CD4-positive, alpha-beta T cell (primary cell): ENCODE measurements at regions not wholly inside any gene's neighbourhood (a gene's known extent, or its start where the extent isn't known, plus 50 kb on each side); places are given as distances from the start of the nearest gene placed in this dataset.

ENCODE experiments used
- ATAC-seq: fragments of 200-7000 bp; cut with Tn5 transposase; one replicate; pipeline ENCODE4 v1.10.0; 2022; ENCODE audit warnings: mild to moderate bottlenecking; ENCODE audit not compliant: poor library complexity
- CTCF ChIA-PET: fragments of 350-600 bp; sonication (Branson Sonifier 250); formaldehyde crosslinking; loops from one replicate; lab custom pipeline; 2021; ENCODE audit warnings: antibody characterized with exemption, inconsistent platforms; lab: Charles Lee
- POLR2A ChIA-PET: fragments of 350-600 bp; sonication (Branson Sonifier 250); formaldehyde crosslinking; loops from one replicate; lab custom pipeline; 2021; ENCODE audit warnings: antibody characterized with exemption, inconsistent platforms; lab: Charles Lee
- DNase-seq, 14 experiments: peaks; one replicate each; pipeline ENCODE4 v3.0.0-alpha.2; 2013 to 2020; ENCODE audit warnings: mixed read lengths in 2 of 14
- H3K27ac ChIP-seq, 2 donors: one replicate each; pipeline versions ENCODE4 v1.5.1 to v1.7.0; 2013; ENCODE audit warnings: low read length in 2 of 2, low read depth in 1 of 2, mild to moderate bottlenecking in 1 of 2
- H3K27me3 ChIP-seq, 2 experiments: 1 replicate in 1 of 2; 2 replicates in 1 of 2; pipeline versions ENCODE4 v1.6.1 to v1.7.0; 2013; ENCODE audit warnings: low read length in 2 of 2, control low read depth in 1 of 2, mild to moderate bottlenecking in 1 of 2, moderate library complexity in 1 of 2; ENCODE audit not compliant: insufficient read depth in 2 of 2, control insufficient read depth in 1 of 2
- H3K36me3 ChIP-seq: one replicate; pipeline ENCODE4 v1.6.1; 2013; ENCODE audit warnings: low read length, control low read depth; ENCODE audit not compliant: insufficient read depth
- H3K4me1 ChIP-seq: one replicate; pipeline ENCODE4 v1.6.1; 2013; ENCODE audit warnings: low read length, control low read depth; ENCODE audit not compliant: insufficient read depth
- H3K4me3 ChIP-seq: one replicate; pipeline ENCODE4 v1.5.1; 2013; ENCODE audit warnings: mild to moderate bottlenecking, low read length, moderate library complexity
- H3K9me3 ChIP-seq, 2 experiments: 1 replicate in 1 of 2; 2 replicates in 1 of 2; pipeline versions ENCODE4 v1.6.1 to v1.7.0; 2013; ENCODE audit warnings: low read length in 2 of 2, mild to moderate bottlenecking in 2 of 2, control low read depth in 1 of 2, moderate library complexity in 1 of 2; ENCODE audit not compliant: control insufficient read depth in 1 of 2, insufficient read depth in 1 of 2
- H3K27ac Mint-ChIP-seq: one replicate; pipeline ENCODE4 v1.8.0; 2020; ENCODE audit warnings: mixed read lengths
- H3K27me3 Mint-ChIP-seq: one replicate; pipeline ENCODE4 v1.8.0; 2021; ENCODE audit warnings: mixed read lengths
- H3K36me3 Mint-ChIP-seq: one replicate; pipeline ENCODE4 v1.8.0; 2021; ENCODE audit warnings: low read depth, mixed read lengths
- H3K4me1 Mint-ChIP-seq: one replicate; pipeline ENCODE4 v1.8.0; 2021; ENCODE audit warnings: low read depth, mixed read lengths
- H3K4me3 Mint-ChIP-seq: one replicate; pipeline ENCODE4 v1.8.0; 2020; ENCODE audit warnings: mild to moderate bottlenecking, mixed read lengths
- H3K9me3 Mint-ChIP-seq: one replicate; pipeline ENCODE4 v1.8.0; 2020; ENCODE audit warnings: mixed read lengths
- CTCF ChIP-seq: fragments of 200-600 bp; IDR thresholded peaks from one replicate; pipeline ENCODE4 v1.8.0; 2022; ENCODE audit warnings: antibody characterized with exemption, mild to moderate bottlenecking
- intact Hi-C, 2 experiments: fragments of 100-400 bp; cut with DNase I in 1 of 2; cut with micrococcal nuclease in 1 of 2; formaldehyde crosslinking; loops; one replicate each; pipeline versions ENCODE4 v1.15.1 to v1.9.0; 2023 to 2025; cut with DNase I, micrococcal nuclease

- H3K4me3 Mint-ChIP-seq, result no peak overlapping the region
- ChIA-PET CTCF (no interaction called here), POLR2A (no interaction called here)
- H3K36me3 ChIP-seq, result no peaks in the 10 kb centered on the region
- ATAC-seq (no peak), DNase-seq (no peak)
- H3K4me1 ChIP-seq, result no peaks in the 10 kb centered on the region
- no peaks in the 10 kb centered on the region for H3K27me3 Mint-ChIP-seq
- no peaks in the 10 kb centered on the region for H3K27me3 ChIP-seq
- H3K4me3 ChIP-seq, result no peak overlapping the region
- no peak overlapping the region for H3K27ac ChIP-seq
- no peaks in the 10 kb centered on the region for H3K36me3 Mint-ChIP-seq
- H3K27ac Mint-ChIP-seq, result no peak overlapping the region
- intact Hi-C loops, result no loop called here
- no peak for TF ChIP-seq CTCF
- H3K9me3 ChIP-seq, result no peaks in the 10 kb centered on the region
- no peaks in the 10 kb centered on the region for H3K4me1 Mint-ChIP-seq
- no peaks in the 10 kb centered on the region for H3K9me3 Mint-ChIP-seq
Measured at GRCh38 chr3:87044409-87044808, 53.5 kb upstream of the VGLL3 start.

- ChIA-PET POLR2A (no interaction called here), CTCF (no interaction called here)
- H3K9me3 Mint-ChIP-seq, result no peaks in the 10 kb centered on the region
- H3K27ac Mint-ChIP-seq, result no peak overlapping the region
- Histone ChIP-seq H3K4me1 (no peaks in the 10 kb centered on the region), H3K4me3 (no peak overlapping the region), H3K27ac (no peak overlapping the region), H3K9me3 (no peaks in the 10 kb centered on the region), H3K27me3 (no peaks in the 10 kb centered on the region), H3K36me3 (no peaks in the 10 kb centered on the region)
- no peak for ATAC-seq
- H3K36me3 Mint-ChIP-seq, result no peaks in the 10 kb centered on the region
- no peak overlapping the region for H3K4me3 Mint-ChIP-seq
- H3K4me1 Mint-ChIP-seq, result no peaks in the 10 kb centered on the region
- DNase-seq, result no peak
- no peak for TF ChIP-seq CTCF
- intact Hi-C loops, result no loop called here
- no peaks in the 10 kb centered on the region for H3K27me3 Mint-ChIP-seq
Measured at GRCh38 chr3:87041191-87041590, 50.2 kb upstream of the VGLL3 start.
